Osteoblast (primary cell): ENCODE measurements at regions not wholly inside any gene's neighbourhood (a gene's known extent, or its start where the extent isn't known, plus 50 kb on each side); places are given as distances from the start of the nearest gene placed in this dataset.

ENCODE experiments used
- DNase-seq: peaks from one replicate; pipeline ENCODE4 v3.0.0; 2011; ENCODE audit warnings: low spot score, mixed read lengths; ENCODE audit not compliant: insufficient read length; ENCODE audit errors: missing footprints
- H2AFZ ChIP-seq: 2 replicates; pipeline ENCODE4 v1.6.0; 2011; ENCODE audit warnings: mild to moderate bottlenecking, low read length
- H3K27ac ChIP-seq: 2 replicates; pipeline ENCODE4 v1.5.1; 2011; ENCODE audit warnings: mild to moderate bottlenecking, low read depth, low read length, moderate library complexity
- H3K27me3 ChIP-seq: 2 replicates; pipeline ENCODE4 v1.6.0; 2012; ENCODE audit warnings: mild to moderate bottlenecking, control low read depth, inconsistent platforms, low read length, moderate library complexity; ENCODE audit not compliant: insufficient read depth
- H3K36me3 ChIP-seq: 2 replicates; pipeline ENCODE4 v1.5.1; 2011; ENCODE audit warnings: mild to moderate bottlenecking, low read length, control low read depth, moderate library complexity; ENCODE audit not compliant: insufficient read depth
- H3K4me1 ChIP-seq: 2 replicates; pipeline ENCODE4 v1.5.1; 2011; ENCODE audit warnings: mild to moderate bottlenecking, low read length, control low read depth, moderate library complexity; ENCODE audit not compliant: insufficient read depth
- H3K4me2 ChIP-seq: 2 replicates; pipeline ENCODE4 v1.6.0; 2011; ENCODE audit warnings: mild to moderate bottlenecking, low read length; ENCODE audit not compliant: insufficient read depth
- H3K4me3 ChIP-seq: fragments of 200-600 bp; sonication (generic); 3 replicates; pipeline ENCODE4 v1.5.1; 2012; ENCODE audit warnings: mild to moderate bottlenecking, low read length, inconsistent platforms; ENCODE audit not compliant: insufficient read depth
- H3K79me2 ChIP-seq: 2 replicates; pipeline ENCODE4 v1.6.0; 2012; ENCODE audit warnings: mild to moderate bottlenecking, low read length, control low read depth, inconsistent platforms; ENCODE audit not compliant: insufficient read depth
- H3K9me3 ChIP-seq: 2 replicates; pipeline ENCODE4 v1.5.1; 2011; ENCODE audit warnings: low read depth, low read length, control low read depth
- H4K20me1 ChIP-seq: 2 replicates; pipeline ENCODE4 v1.6.0; 2012; ENCODE audit warnings: mild to moderate bottlenecking, low read length, control low read depth; ENCODE audit not compliant: insufficient read depth
- CTCF ChIP-seq: IDR thresholded peaks from 2 replicates; pipeline ENCODE4 v1.5.1; 2011; ENCODE audit warnings: mild to moderate bottlenecking, low read depth, low read length, moderate library complexity; ENCODE audit errors: extremely low read depth

GRCh38 chr22:48249713-48250268 lies 1487.3 kb downstream of the TBC1D22A start:
- DNase-seq: no peak
- Histone ChIP-seq H3K27ac (no peak overlapping the region), H3K27me3 (no peaks in the 10 kb centered on the region), H3K4me3 (no peak overlapping the region), H3K4me1 (no peaks in the 10 kb centered on the region), H3K79me2 (no peaks in the 10 kb centered on the region), H2AFZ (no peak overlapping the region), H3K36me3 (no peaks in the 10 kb centered on the region), H4K20me1 (no peaks in the 10 kb centered on the region), H3K4me2 (no peak overlapping the region), H3K9me3 (no peaks in the 10 kb centered on the region)
- no peak for TF ChIP-seq CTCF

GRCh38 chr22:48248901-48249455 lies 1486.5 kb downstream of the TBC1D22A start:
- H4K20me1 ChIP-seq: no peaks in the 10 kb centered on the region
- no peak overlapping the region for H3K4me2 ChIP-seq
- H3K36me3 ChIP-seq: no peaks in the 10 kb centered on the region
- no peak for TF ChIP-seq CTCF
- H2AFZ ChIP-seq: no peak overlapping the region
- H3K27me3 ChIP-seq: no peaks in the 10 kb centered on the region
- H3K79me2 ChIP-seq: no peaks in the 10 kb centered on the region
- H3K4me3 ChIP-seq: no peak overlapping the region
- no peaks in the 10 kb centered on the region for H3K4me1 ChIP-seq
- H3K9me3 ChIP-seq: no peaks in the 10 kb centered on the region
- no peak overlapping the region for H3K27ac ChIP-seq
- no peak for DNase-seq

GRCh38 chr22:48247829-48248228 lies 1485.4 kb downstream of the TBC1D22A start:
- Histone ChIP-seq H3K79me2 (no peaks in the 10 kb centered on the region), H3K9me3 (no peaks in the 10 kb centered on the region), H3K4me3 (no peak overlapping the region), H3K36me3 (no peaks in the 10 kb centered on the region), H3K4me2 (no peak overlapping the region), H3K27me3 (no peaks in the 10 kb centered on the region), H4K20me1 (no peaks in the 10 kb centered on the region), H3K4me1 (no peaks in the 10 kb centered on the region), H3K27ac (no peak overlapping the region), H2AFZ (no peak overlapping the region)
- DNase-seq: no peak
- TF ChIP-seq CTCF: no peak

GRCh38 chr22:48245196-48245485 lies 1482.7 kb downstream of the TBC1D22A start:
- no peak for DNase-seq
- no peaks in the 10 kb centered on the region for H3K79me2 ChIP-seq
- no peak overlapping the region for H3K27ac ChIP-seq
- no peak overlapping the region for H2AFZ ChIP-seq
- no peak for TF ChIP-seq CTCF
- H3K9me3 ChIP-seq: no peaks in the 10 kb centered on the region
- H3K4me3 ChIP-seq: no peak overlapping the region
- H3K4me1 ChIP-seq: no peaks in the 10 kb centered on the region
- H3K36me3 ChIP-seq: no peaks in the 10 kb centered on the region
- H4K20me1 ChIP-seq: no peaks in the 10 kb centered on the region
- H3K4me2 ChIP-seq: no peak overlapping the region
- H3K27me3 ChIP-seq: no peaks in the 10 kb centered on the region
